HG03520 (cell line): ENCODE measurements at regions not wholly inside any gene's neighbourhood (a gene's known extent, or its start where the extent isn't known, plus 50 kb on each side); places are given as distances from the start of the nearest gene placed in this dataset.

ENCODE experiments used
- ATAC-seq: cut with Tn5 transposase; IDR thresholded peaks from one replicate; pipeline ENCODE4 v1.9.1; 2021; ENCODE audit warnings: mild to moderate bottlenecking, moderate library complexity; ENCODE audit not compliant: unreplicated experiment

- no peak for ATAC-seq
These were observed 261.9 kb upstream of the MOCS1 start for GRCh38 chr6:40196135-40196518.

DNA sequence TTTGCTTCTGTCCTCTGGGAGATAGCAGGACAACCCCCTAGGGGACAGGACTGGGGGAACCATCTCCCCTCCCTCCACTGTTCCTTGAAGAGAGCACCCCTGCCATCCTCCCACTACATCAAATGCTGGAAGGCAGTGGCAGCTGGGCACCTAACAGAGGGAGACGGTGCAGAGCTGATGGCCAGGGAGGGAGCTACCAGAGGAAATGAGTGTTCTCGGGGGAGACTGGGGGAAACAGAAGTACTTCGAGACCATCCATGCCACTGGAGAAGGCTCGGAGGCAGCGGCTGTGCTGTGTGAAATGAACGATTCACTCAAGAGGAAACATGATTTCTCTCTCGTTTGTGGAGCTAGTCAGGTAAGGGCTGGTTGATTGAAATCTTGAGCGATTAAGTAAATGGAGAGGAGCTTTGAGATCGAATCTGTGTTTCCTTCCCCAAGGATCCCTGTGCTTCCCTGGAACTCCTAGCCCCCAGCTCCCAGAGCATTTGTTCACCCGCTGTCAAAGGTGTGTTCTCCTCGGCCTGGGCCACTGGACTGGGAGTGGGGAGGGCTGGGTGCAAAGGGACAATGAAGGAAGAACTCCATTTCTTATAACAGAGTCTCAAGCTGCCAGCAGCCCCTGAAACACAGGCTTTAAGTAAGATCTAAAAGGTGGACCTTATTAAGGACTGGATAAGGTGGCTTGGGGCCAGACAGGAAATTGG is 261.3 kb upstream of the MOCS1 start:
- ATAC-seq = no peak

GRCh38 chr6:40194447-40195170 is 260.3 kb upstream of the MOCS1 start:
- no peak for ATAC-seq

DNA sequence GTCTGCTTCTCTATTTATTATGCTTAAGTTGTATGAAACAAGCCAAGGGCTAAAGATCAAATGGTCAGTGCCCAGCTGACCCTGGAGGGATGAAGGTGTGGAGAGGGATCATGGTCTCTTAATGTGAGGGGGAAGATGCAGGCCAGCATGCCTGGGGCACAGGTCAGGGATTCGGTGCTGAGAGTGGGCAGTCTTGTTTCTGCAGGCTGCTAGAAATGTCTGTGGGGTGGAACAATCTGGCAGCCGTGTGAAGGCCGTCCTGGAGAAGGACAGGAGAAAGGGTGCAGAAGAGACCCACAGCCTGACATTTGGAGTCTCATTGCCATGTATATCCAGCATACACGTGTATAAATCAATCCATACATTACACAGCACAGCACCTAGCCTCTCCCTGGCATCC is 258.3 kb upstream of the MOCS1 start:
- ATAC-seq = no peak

GRCh38 chr6:40188931-40189330 is 254.7 kb upstream of the MOCS1 start:
- no peak for ATAC-seq

GRCh38 chr6:40187535-40188144 is 253.4 kb upstream of the MOCS1 start:
- no peak for ATAC-seq

DNA sequence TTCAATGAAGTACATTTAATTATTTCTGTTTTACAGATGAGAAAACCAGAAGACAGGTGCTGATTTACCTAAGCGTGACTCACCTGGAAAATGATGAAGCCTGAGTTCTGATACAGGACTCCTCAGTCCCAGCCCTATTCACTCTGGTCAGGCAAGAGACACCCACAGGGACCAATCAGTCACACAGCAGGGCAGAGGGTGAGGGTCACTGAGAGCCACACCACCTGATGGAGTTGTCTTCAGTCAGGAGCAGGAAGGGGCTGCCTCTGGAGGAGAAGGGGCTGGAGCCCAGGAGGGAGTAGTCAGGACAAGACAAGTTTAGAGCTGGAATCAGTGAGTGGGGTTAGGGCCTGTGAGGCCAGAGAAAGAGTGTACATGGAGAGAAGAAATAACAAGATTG is 251.2 kb upstream of the MOCS1 start:
- no peak for ATAC-seq

DNA sequence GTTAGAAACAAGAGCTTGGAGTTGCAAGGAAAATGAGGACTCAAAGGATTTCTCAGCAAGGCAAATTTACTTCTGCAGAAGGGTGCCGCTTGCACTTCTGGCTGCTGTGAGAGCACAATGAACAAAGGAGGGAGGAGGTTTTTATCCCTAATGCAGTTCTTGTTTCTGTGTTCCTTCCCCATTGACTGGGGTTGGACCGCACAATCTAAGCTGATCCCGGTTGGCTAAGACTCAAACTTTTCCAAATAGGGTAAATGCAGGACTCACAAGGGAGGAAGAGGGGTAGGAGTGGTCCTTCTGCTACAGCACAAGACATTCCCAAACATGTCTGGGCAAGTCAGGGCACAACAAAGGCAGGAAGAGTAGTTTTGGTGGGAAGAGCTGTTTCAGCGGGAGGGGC is 249.6 kb upstream of the MOCS1 start:
- no peak for ATAC-seq

DNA sequence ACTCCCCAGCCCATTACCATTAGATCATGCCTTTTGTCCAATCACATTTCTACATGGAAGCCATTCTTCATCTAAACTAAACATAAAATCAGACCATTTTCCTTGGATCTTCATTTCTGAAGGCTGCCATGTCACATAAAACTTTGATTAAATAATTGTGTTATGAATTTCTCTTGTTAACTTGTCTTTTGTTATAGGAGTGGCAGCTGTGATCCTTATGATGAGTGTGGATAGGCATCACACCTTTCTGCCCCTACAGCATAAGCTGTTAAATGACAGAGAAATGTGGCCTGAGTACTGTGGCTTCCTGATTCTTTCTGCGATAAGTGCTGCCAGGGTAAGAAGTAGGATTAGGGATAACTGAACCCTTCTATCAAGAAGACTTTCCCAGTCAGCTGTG is 247.1 kb upstream of the MOCS1 start:
- ATAC-seq = no peak

DNA sequence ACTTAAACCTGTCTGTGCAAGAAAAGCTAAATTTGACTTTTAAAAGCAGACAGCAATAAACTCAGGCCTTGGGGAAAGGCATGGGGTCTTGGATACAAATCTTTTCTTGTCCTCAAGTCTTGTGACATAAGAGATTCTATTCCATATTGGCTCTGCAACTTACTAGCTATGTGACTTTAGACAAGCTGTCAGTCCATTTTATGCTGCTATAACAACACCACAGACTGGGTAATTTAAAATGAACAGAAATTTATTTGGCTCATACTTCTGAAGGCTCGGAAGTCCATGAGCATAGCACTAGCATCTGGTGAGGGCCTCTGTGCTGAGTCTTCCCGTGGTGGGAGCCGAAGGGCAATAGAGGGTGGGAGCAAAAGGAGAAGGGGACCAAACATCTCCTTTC is 246.0 kb upstream of the MOCS1 start:
- ATAC-seq = no peak

- ATAC-seq = no peak
These were observed 245.2 kb upstream of the MOCS1 start for GRCh38 chr6:40179496-40179895.

DNA sequence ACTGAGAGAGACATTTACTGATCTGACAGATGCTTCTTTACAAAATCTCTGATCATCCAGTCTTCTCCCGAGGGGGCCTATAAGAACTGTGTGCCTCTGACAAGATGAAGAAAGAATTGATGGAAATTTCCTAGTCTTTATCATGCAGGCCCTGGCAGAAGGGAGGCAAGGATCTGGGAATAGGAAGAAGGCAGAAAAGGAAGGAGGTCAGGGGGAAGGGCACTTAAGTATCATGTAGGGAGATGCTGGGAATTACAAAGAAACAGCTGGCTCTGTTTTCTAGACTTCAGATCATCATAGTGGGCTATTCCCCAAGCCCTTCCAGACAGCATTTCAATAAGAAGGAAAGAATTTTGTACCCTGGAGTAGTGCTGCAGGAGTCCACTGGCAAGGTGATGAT is 243.3 kb upstream of the MOCS1 start:
- ATAC-seq = no peak

DNA sequence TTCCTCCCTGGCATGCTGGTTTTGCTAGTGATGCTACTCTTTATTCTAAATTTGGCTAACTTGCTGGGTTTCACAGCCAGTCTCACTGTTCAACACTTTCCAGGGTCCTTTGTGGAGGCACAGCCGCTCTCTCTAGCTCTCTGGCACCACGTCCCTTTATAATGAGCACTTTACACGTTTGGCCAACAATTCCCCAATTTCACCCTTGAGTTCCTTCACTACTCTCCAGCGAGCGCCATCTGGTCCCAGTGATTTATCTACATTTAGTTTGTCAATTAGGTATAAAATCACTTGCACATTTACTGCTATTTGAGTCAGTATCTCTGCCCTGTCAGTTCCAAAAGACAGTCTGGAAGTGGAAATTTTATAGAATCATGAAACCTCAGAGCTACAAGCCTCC is 241.9 kb upstream of the MOCS1 start:
- no peak for ATAC-seq

DNA sequence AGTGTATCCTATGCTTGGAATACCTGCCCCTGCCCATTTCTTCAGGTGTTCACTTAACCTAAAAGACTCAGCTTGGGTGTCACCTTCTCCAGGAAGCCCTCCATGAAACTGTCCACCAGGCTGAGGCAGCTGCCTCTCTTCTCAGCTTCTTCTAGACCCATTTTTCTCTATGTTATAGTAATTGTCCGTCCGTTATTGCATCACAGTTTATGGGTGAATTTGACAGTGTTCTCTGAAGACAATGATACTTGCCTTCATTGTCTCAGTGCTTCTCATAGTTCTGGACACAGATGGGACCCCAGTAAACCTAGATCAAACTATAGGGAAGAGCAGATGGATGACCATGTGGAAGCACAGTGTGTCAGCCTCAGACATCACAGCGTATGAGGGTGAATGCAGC is 238.0 kb upstream of the MOCS1 start:
- no peak for ATAC-seq

- ATAC-seq = no peak
These were observed 237.1 kb upstream of the MOCS1 start for GRCh38 chr6:40171343-40171742.

DNA sequence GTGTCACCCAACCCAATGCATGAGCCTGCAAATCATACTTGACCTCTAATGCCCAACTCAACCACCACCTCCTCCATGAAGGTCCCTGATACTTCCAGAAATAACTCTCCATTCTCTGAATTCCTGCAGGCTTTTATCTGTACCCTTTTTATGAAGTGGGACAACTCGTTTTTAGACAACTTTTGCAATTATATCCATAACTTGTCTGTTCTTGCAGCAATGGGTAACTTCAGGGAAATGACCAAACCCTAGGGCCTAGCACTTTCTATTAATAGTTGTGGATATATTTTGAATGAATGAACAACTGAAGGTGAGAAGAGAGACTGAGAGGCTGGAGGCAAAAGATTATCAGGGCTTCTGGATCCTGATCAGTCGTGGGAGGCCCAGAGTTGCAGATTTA is 236.6 kb upstream of the MOCS1 start:
- no peak for ATAC-seq

DNA sequence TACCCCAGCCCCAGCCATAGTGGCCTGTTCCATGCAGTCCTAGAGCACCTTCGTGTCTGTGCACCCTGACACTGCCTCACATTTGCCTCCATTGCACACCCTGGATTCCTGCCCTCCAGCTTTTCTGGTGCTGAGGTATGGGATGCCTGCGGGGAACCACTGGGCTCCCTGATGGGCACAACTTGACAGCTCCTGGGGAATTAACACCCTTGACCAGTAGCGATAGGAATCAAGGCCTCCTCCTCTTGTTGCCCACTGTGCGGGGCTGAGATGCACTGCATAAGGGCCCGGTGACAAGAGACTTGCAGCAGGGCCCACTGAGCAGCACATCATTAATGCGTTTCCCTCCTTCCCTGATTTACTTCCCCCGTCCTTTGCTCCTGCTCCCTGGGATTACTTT is 235.6 kb upstream of the MOCS1 start:
- no peak for ATAC-seq

GRCh38 chr6:40166963-40167362 is 232.7 kb upstream of the MOCS1 start:
- no peak for ATAC-seq

- ATAC-seq = no peak
These were observed 230.9 kb upstream of the MOCS1 start for GRCh38 chr6:40165036-40165709.

DNA sequence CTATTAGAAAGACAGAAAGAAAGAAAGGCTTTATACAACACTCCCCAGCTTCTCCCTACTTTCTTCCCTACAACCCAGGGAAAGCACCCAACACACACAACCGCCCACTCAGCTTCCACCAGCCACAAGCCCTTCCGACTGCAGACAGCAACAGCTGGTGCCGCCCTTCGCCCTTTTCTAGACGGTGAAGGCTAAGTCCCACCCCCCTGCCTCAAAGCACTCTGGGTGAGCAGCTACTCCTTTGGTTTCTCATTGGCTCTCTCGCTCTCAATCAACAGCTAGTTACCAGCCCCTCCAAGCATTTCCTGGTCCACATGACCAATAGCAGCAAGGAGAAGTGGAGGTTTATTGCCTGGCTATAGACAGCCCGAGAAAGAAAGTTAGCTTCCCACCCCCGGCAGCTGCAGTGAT is 230.1 kb upstream of the MOCS1 start:
- no peak for ATAC-seq

DNA sequence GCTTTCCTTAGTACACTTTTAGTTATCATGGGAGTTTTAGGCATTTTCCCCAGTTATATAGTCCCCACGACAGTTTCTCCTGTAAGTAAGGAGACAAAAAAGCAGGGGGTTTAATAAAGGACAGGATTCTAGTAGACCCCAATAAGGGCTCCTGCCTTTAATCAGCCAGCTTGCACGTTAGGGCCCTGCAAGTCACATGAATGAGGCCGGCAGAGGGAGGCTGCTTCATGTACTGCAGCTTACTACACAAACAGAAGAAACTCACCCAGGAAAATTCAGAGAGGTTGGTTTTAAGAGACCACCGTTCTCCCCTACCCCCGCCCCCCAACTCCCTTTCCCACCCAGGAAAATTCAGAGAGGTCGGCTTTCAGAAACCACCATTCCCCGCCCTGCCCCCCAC is 229.7 kb upstream of the MOCS1 start:
- no peak for ATAC-seq

DNA sequence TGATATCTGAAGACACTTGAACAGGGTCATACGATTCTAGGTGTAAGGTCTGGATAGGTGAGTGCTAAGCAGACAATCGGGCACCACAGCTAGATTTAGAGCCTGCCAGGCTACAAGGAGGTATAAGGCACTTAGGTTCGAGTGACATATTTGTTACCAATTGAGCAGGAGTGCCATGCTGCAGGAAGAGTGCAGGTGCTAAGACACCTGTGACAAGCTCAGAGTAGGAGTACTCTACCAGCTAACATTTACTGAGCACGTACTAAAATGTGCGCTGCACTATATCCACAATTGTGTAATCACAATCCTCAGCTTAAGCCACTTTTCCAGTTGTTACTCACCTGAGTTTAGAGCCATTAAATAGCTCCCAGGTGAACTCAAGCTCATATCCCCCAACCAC is 227.8 kb upstream of the MOCS1 start:
- ATAC-seq = no peak
